GM12892 (cell line): ENCODE measurements at regions not wholly inside any gene's neighbourhood (a gene's known extent, or its start where the extent isn't known, plus 50 kb on each side); places are given as distances from the start of the nearest gene placed in this dataset.

Experiments used
- POLR2A ChIP-seq: IDR thresholded peaks from 2 replicates; pipeline ENCODE4 v1.6.1; 2011; ENCODE audit warnings: low read depth, low read length, control low read depth
- POLR2AphosphoS5 ChIP-seq: IDR thresholded peaks from 2 replicates; pipeline ENCODE4 v1.6.1; 2011; ENCODE audit warnings: low read depth, low read length, control low read depth
- TAF1 ChIP-seq: IDR thresholded peaks from 2 replicates; pipeline ENCODE4 v1.6.1; 2011; ENCODE audit warnings: low read depth, mild to moderate bottlenecking, control low read depth, low read length, borderline replicate concordance

GRCh38 chr12:119932921-119933320, 55.8 kb upstream of the CIT start:
- TF ChIP-seq POLR2A (no peak), TAF1 (no peak), POLR2AphosphoS5 (no peak)
